GM18511 (cell line): ENCODE measurements at regions not wholly inside any gene's neighbourhood (a gene's known extent, or its start where the extent isn't known, plus 50 kb on each side); places are given as distances from the start of the nearest gene placed in this dataset.
"Not testable (repeated sequence)": the region's sequence is repeated elsewhere in the genome, so short reads cannot be mapped to it uniquely, and the experiment has no call there.

Experiments used
- ATAC-seq: cut with Tn5 transposase; IDR thresholded peaks from one replicate; pipeline ENCODE4 v1.9.1; 2021; ENCODE audit warnings: mild to moderate bottlenecking, moderate library complexity; ENCODE audit not compliant: unreplicated experiment

DNA sequence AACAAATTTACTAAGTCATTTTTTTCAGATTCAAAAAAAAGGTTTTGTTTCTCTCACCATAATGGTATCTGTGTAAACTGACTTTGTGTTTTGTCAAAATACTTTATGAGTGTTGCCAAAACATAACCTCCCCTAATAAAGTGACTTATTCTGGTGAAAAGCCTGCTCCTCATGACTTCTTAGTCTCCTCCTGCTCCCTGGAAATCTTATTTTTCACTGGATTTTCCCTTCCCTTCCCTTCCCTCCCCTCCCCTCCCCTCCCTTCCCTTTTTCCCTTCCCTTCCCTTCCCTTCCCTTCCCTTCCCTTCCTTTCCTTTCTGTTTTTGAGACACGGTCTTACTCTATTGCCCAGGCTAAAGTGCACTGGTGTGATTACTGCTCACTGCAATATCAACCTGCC is 650.1 kb upstream of the GHITM start:
- ATAC-seq = no peak

- no peak for ATAC-seq
Measured at GRCh38 chr10:83492004-83492403, 647.3 kb upstream of the GHITM start.

DNA sequence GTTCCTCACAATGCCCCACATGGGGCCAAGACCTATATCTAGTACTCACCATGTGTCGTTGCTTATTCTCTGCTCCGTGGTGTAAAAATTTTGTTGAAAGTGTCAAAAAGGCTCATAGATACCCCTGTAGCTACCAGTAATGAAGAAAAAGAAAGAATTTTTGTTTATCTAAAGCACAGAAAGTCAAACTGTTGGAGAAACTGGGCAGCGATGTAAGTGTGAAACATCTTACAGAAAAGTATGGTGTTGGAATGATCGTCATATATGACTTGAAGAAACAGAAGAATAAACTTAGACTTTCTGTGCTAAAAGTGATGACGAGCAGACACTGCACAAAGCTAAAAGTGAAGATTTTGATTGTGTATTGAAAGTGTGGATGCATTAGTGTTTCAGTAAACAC is 626.6 kb upstream of the GHITM start:
- no peak for ATAC-seq

DNA sequence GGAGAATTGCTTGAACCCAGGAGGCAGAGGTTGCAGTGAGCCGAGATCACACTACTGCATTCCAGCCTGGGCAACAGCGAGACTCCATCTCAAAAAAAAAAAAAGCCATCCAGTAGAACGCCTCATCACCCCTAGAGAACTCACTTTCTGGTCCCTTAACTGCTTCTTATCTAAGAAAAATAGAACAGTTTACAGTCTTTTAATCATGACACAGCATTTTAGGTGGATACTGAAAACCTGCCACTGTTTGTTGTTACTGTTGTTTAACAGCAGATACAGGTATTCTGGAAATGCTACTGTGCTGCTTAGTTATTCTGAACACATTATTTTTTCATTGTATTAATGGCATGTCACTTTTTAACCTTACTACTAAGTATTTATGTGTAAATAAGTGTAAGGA is 624.3 kb upstream of the GHITM start:
- ATAC-seq = no peak

GRCh38 chr10:83516788-83517187 is 622.5 kb upstream of the GHITM start:
- ATAC-seq = no peak

- no peak for ATAC-seq
Measured at GRCh38 chr10:83517456-83517855, 621.9 kb upstream of the GHITM start.

DNA sequence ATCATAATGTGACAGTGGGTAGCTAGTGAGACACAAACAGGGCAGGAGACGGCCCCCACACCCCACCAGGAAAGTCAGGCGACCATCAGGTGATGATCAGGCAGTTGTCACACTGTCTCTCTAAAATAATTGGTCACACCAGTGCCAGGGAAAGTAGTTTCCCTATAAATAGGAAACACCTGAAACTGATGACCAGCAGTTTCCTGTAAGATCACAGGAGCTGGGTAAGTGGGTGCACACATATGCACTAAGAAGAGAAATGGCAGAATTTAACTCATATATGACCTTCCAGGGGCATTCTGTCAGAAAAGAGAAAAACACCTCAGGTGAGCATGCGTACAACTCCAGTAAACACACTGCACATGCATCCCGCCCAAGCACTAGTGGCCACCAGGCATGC is 620.5 kb upstream of the GHITM start:
- ATAC-seq = no peak

DNA sequence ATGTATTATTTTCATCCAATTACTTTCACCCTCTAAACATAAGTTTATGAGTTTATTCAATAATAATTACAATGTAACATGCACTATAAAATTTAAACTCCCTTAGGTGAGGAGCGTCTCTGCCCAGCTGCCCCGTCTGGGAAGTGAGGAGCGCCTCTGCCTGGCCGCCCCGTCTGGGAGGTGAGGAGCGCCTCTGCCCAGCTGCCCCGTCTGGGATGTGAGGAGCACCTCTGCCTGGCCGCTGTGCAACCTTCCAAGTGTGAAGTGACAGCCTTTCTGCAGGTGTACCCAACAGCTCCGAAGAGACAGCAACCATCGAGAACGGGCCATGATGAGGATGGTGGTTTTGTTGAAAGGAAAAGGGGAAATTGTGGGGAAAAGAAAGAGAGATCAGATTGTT is 618.9 kb upstream of the GHITM start:
- not testable (repeated sequence) for ATAC-seq

GRCh38 chr10:83522456-83522855 is 616.9 kb upstream of the GHITM start:
- no peak for ATAC-seq

DNA sequence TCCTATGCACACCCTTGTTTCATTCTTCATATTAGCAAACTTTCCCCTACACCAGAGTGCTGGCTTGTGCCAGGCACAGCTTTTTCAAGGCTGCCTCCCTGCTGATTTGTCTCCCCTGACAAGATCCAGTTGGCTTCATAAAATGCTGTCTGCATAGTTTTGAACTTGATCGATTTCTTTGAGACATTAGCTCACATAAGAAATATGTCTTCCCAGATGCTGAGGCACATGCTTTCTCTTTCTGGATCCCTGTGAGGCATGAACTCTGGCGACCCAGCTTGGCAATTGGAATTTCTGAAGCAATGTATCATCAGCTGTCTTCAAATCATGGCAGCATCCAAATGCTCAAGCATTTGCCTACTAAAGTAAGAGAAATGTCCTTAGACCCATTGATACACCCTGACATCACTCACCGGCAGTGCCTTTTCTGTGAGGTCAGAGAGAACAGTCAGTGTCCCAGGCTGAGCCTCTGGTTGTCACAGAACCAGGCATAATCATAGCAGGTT is 616.4 kb upstream of the GHITM start:
- ATAC-seq = no peak

GRCh38 chr10:83527934-83528333 is 611.4 kb upstream of the GHITM start:
- ATAC-seq = no peak

- ATAC-seq = peak; percentile 70
Measured at GRCh38 chr10:83533290-83533689, 606.0 kb upstream of the GHITM start.

DNA sequence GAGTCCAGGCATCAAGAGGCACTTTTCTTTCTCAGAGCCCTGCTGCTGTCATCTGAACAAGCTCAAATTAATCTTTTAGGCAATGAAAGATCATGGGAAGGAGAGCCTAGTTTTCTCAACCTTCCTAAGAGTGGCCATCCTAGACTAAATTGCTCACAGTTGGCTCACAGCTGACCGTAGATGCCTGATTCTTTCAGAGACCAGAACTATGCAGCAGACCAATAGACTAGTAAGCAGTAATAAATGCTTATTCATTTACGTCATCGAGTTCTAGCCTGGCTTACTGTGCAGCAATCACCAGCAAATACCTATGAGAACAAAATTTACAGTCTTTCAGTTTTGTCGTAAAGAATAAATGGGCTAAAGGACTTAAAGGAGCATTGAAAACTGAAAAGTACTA is 602.9 kb upstream of the GHITM start:
- no peak for ATAC-seq

GRCh38 chr10:83538047-83538446 is 601.3 kb upstream of the GHITM start:
- no peak for ATAC-seq

DNA sequence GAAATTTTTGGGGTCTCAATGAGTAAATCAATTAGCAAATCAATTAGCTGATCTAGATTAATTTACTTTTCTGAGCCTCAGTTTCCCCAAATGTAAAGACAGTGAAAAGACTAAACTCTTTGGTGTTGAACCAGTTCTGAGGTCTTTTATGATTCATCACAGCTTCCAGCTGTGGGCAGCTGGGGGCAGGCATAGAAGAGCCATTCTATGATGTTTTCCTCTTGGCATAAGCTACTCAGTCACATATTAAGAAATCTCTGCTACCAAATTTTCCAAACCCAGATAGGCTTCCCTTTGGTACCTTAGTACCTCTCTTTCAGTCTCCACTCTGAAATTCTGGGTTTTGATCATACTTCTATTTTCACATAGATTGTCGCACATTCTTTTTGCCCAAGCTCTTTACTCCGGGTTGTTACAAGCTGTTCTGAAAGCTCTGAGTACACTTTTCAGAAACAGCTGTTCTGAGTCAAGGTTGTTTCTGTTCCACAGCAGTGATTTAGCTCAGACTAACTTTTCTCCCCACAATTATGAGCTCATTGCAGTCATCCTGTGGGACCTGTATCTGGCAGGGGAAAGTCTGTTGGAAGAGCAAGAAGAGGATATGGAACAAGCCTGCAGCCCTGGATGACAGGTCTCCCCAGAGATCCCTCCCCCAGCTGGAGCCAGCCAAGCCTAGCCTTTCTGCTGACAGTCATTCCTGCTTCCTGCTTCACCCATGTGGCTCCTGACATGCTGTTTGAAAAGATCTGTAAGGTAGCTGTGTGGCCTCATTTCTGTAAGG is 599.6 kb upstream of the GHITM start:
- ATAC-seq = peak; percentile 59

- no peak for ATAC-seq
Measured at GRCh38 chr10:83541046-83541445, 598.3 kb upstream of the GHITM start.

DNA sequence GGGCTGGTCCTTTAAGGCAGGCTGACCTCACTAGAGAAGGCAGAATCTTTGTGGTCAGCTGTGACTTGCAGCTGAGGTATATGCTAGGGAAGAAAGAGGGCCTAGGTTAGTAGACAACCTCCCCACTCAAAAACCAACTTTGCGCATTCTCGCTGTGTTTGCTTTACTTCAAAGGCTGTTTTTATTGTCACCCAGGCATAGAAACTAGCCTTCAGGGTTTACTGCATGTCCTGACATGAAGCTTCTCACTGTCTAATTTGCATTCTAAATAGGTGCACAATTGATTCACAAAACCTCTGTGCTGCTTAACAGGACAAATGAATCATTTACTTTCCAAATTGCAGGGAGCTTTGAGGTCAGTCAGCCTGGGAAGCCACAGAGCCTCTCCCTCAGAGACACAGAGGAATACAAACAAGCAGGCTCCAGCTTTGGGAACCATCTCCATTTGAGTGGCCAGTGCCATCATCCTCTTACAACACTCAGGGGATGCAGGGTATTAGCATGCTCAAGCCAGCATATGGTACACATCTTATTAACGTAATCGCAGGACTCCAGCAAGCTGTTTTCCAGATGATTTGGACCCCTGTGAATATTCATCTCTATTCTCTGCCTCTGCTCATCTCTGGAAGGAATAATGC is 596.4 kb upstream of the GHITM start:
- peak; percentile 59 for ATAC-seq

GRCh38 chr10:83543691-83544462 is 595.4 kb upstream of the GHITM start:
- ATAC-seq = no peak

DNA sequence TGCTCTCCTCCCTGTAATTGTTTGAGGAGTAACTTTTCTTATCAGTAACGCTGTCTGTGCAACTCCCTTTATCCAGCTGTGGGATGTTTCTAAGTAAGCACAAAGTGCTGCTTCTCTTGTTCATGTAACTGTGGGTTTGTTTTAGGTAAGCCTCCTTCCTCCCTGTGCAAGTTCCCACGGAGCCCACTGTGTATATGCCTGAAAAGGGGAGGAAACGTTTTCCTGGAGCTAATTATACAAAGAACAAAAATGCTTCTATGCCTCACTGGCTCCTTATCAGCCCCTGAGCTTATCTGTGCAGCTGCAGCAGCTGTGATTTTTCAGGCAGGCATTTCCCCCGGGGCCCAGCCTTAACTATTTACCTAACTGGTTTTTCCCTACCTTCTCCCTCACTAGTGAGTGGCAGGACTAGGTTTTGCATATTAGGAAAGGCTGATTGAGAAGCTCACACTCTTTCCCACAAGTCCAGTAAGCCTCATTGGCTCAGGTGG is 593.4 kb upstream of the GHITM start:
- peak; percentile 22 for ATAC-seq

DNA sequence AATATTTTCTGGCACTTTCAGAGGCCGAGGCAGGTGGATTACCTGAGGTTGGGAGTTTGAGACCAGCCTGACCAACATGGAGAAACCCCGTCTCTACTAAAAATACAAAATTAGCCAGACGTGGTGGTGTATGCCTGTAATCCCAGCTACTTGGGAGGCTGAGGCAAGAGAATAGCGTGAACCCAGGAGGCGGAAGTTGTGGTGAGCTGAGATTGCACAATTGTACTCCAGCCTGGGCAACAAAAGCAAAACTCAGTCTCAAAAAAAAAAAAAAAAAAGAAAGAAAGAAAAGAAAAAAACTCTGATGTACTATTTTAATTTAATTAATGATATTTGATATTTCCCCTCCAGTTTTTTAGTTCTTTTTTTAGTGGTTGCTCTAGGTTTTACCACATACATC is 588.1 kb upstream of the GHITM start:
- not testable (repeated sequence) for ATAC-seq

- ATAC-seq = no peak
Measured at GRCh38 chr10:83553366-83553765, 585.9 kb upstream of the GHITM start.
